DOHH2 (cell line): ENCODE measurements at regions not wholly inside any gene's neighbourhood (a gene's known extent, or its start where the extent isn't known, plus 50 kb on each side); places are given as distances from the start of the nearest gene placed in this dataset.

Experiments
- H3F3A ChIP-seq: fragments of 200-600 bp; sonication (generic), shearing (Covaris generic); 2 replicates; pipeline ENCODE4 v1.6.0; 2016; ENCODE audit warnings: antibody characterized with exemption, mild to moderate bottlenecking; ENCODE audit not compliant: control insufficient read depth, insufficient read depth
- H3K27ac ChIP-seq: fragments of 200-600 bp; sonication (generic); 2 replicates; pipeline ENCODE4 v1.5.1; 2014; ENCODE audit warnings: low read depth, mild to moderate bottlenecking, low read length, moderate library complexity
- H3K27me3 ChIP-seq: fragments of 200-600 bp; sonication (generic); 2 replicates; pipeline ENCODE4 v1.6.1; 2014; ENCODE audit warnings: mild to moderate bottlenecking, low read length, mixed read lengths; ENCODE audit not compliant: control insufficient read depth
- H3K36me3 ChIP-seq: fragments of 200-600 bp; sonication (generic); 2 replicates; pipeline ENCODE4 v1.6.1; 2014; ENCODE audit warnings: mild to moderate bottlenecking, low read length, moderate library complexity, mixed read lengths; ENCODE audit not compliant: control insufficient read depth
- H3K4me1 ChIP-seq: fragments of 200-600 bp; sonication (generic); 2 replicates; pipeline ENCODE4 v1.6.1; 2014; ENCODE audit warnings: mild to moderate bottlenecking, low read length, mixed read lengths; ENCODE audit not compliant: control insufficient read depth
- H3K4me2 ChIP-seq: fragments of 200-600 bp; sonication (generic); 2 replicates; pipeline ENCODE4 v1.6.0; 2014; ENCODE audit warnings: mild to moderate bottlenecking, low read length, moderate library complexity
- H3K4me3 ChIP-seq: fragments of 200-600 bp; sonication (generic); 2 replicates; pipeline ENCODE4 v1.5.1; 2014; ENCODE audit warnings: mild to moderate bottlenecking, low read length, mixed read lengths
- H3K79me2 ChIP-seq: fragments of 200-600 bp; sonication (generic); 2 replicates; pipeline ENCODE4 v1.6.1; 2014; ENCODE audit warnings: mild to moderate bottlenecking, low read length, mixed read lengths; ENCODE audit not compliant: control insufficient read depth
- H3K9me2 ChIP-seq: fragments of 200-600 bp; sonication (generic); replicated peaks from 2 replicates; pipeline ENCODE4 v1.6.1; 2014; ENCODE audit warnings: mild to moderate bottlenecking, low read length, mixed read lengths; ENCODE audit not compliant: control insufficient read depth
- H3K9me3 ChIP-seq: fragments of 200-600 bp; sonication (generic); 2 replicates; pipeline ENCODE4 v1.6.1; 2014; ENCODE audit warnings: antibody characterized with exemption, low read length, mixed read lengths; ENCODE audit not compliant: control insufficient read depth, insufficient read depth
- H4K20me1 ChIP-seq: fragments of 200-600 bp; sonication (generic); 2 replicates; pipeline ENCODE4 v1.6.0; 2014; ENCODE audit warnings: low read depth, mild to moderate bottlenecking, antibody characterized with exemption, low read length, moderate library complexity; ENCODE audit not compliant: control insufficient read depth, insufficient read depth
- CTCF ChIP-seq: fragments of 200-600 bp; sonication (generic); IDR thresholded peaks from one replicate; pipeline ENCODE4 v1.5.1; 2014; ENCODE audit warnings: antibody characterized with exemption, mild to moderate bottlenecking, low read depth, low read length; ENCODE audit not compliant: poor library complexity, severe bottlenecking
- EZH2phosphoT487 ChIP-seq: fragments of 200-600 bp; sonication (generic); IDR thresholded peaks from 2 replicates; pipeline ENCODE4 v1.6.1; 2017; ENCODE audit warnings: borderline replicate concordance, mild to moderate bottlenecking, antibody characterized with exemption, low read length, moderate library complexity, mixed read lengths

- H3K36me3 ChIP-seq: no peaks in the 10 kb centered on the region
- H3K4me3 ChIP-seq: no peak overlapping the region
- H4K20me1 ChIP-seq: no peaks in the 10 kb centered on the region
Measured at GRCh38 chr2:78648558-78648957, 376.9 kb upstream of the REG3G start.

GRCh38 chr2:78654941-78655340 lies 370.6 kb upstream of the REG3G start:
- Histone ChIP-seq H3K27me3 (no peaks in the 10 kb centered on the region), H3K36me3 (no peaks in the 10 kb centered on the region), H3K4me3 (no peak overlapping the region), H3K9me3 (peaks cover 7% of the 10 kb centered on the region; the same call in 1 of the 2 replicates), H3K9me2 (no peaks in the 10 kb centered on the region), H3K4me1 (no peaks in the 10 kb centered on the region), H3F3A (no peaks in the 10 kb centered on the region), H3K4me2 (no peak overlapping the region), H4K20me1 (no peaks in the 10 kb centered on the region), H3K79me2 (no peaks in the 10 kb centered on the region), H3K27ac (no peak overlapping the region)
- TF ChIP-seq EZH2phosphoT487 (no peak), CTCF (no peak)

More at GRCh38 chr2:78648558-78648957, 376.9 kb upstream of the REG3G start:
- H3K9me2 ChIP-seq: no peaks in the 10 kb centered on the region
- H3F3A ChIP-seq: no peaks in the 10 kb centered on the region
- no peaks in the 10 kb centered on the region for H3K4me1 ChIP-seq
- H3K27ac ChIP-seq: no peak overlapping the region
- TF ChIP-seq EZH2phosphoT487: no peak
- no peak for TF ChIP-seq CTCF
- H3K4me2 ChIP-seq: no peak overlapping the region
- no peaks in the 10 kb centered on the region for H3K79me2 ChIP-seq
- H3K27me3 ChIP-seq: no peaks in the 10 kb centered on the region
- no peaks in the 10 kb centered on the region for H3K9me3 ChIP-seq

GRCh38 chr2:78676921-78677696 lies 348.4 kb upstream of the REG3G start:
- Histone ChIP-seq H3K4me1 (no peaks in the 10 kb centered on the region), H3K27ac (no peak overlapping the region), H3K79me2 (no peaks in the 10 kb centered on the region), H4K20me1 (no peaks in the 10 kb centered on the region), H3K9me2 (no peaks in the 10 kb centered on the region), H3K4me3 (no peak overlapping the region), H3K27me3 (no peaks in the 10 kb centered on the region), H3K36me3 (no peaks in the 10 kb centered on the region), H3K9me3 (no peaks in the 10 kb centered on the region), H3K4me2 (no peak overlapping the region), H3F3A (no peaks in the 10 kb centered on the region)
- no peak for TF ChIP-seq EZH2phosphoT487
- TF ChIP-seq CTCF: no peak
